Neural crest cell (in vitro differentiated cells): ENCODE measurements at regions not wholly inside any gene's neighbourhood (a gene's known extent, or its start where the extent isn't known, plus 50 kb on each side); places are given as distances from the start of the nearest gene placed in this dataset.
A peak's percentile ranks its signal among the peaks of the same experiment; 100 is the strongest.

Experiments
- DNase-seq: peaks from one replicate; pipeline ENCODE4 v3.0.0; 2021; ENCODE audit warnings: low read depth, mixed read lengths, low spot score
- H3K27ac Mint-ChIP-seq: one replicate; pipeline ENCODE4 v1.8.0; 2021; ENCODE audit warnings: mild to moderate bottlenecking, mixed read lengths; ENCODE audit not compliant: unreplicated experiment
- H3K27me3 Mint-ChIP-seq: 2 replicates; pipeline ENCODE4 v1.8.0; 2021; ENCODE audit warnings: low read depth, mild to moderate bottlenecking, mixed read lengths
- H3K36me3 Mint-ChIP-seq: 2 replicates; pipeline ENCODE4 v1.8.0; 2021; ENCODE audit warnings: low read depth, mild to moderate bottlenecking, mixed read lengths
- H3K4me1 Mint-ChIP-seq: 2 replicates; pipeline ENCODE4 v1.8.0; 2021; ENCODE audit warnings: mixed read lengths
- H3K4me3 Mint-ChIP-seq: one replicate; pipeline ENCODE4 v1.8.0; 2021; ENCODE audit warnings: mild to moderate bottlenecking, mixed read lengths
- H3K9me3 Mint-ChIP-seq: 2 replicates; pipeline ENCODE4 v1.8.0; 2021; ENCODE audit warnings: mixed read lengths
- CTCF ChIP-seq: fragments of 200-600 bp; sonication (generic); conservative IDR thresholded peaks from 2 replicates; pipeline ENCODE4 v1.5.0; 2021; ENCODE audit warnings: antibody characterized with exemption, mild to moderate bottlenecking

GRCh38 chr3:167886690-167887089 is 151.2 kb downstream of the SERPINI1 start:
- H3K36me3 Mint-ChIP-seq, result no peaks in the 10 kb centered on the region
- no peak overlapping the region for H3K27ac Mint-ChIP-seq
- H3K4me1 Mint-ChIP-seq, result no peaks in the 10 kb centered on the region
- no peak for DNase-seq
- no peaks in the 10 kb centered on the region for H3K9me3 Mint-ChIP-seq
- H3K27me3 Mint-ChIP-seq, result peaks cover 7% of the 10 kb centered on the region
- no peak for TF ChIP-seq CTCF
- H3K4me3 Mint-ChIP-seq, result no peak overlapping the region

GRCh38 chr3:167885277-167885676 is 149.8 kb downstream of the SERPINI1 start:
- H3K4me1 Mint-ChIP-seq, result no peaks in the 10 kb centered on the region
- DNase-seq, result no peak
- no peak overlapping the region for H3K27ac Mint-ChIP-seq
- no peaks in the 10 kb centered on the region for H3K9me3 Mint-ChIP-seq
- no peaks in the 10 kb centered on the region for H3K36me3 Mint-ChIP-seq
- no peak overlapping the region for H3K4me3 Mint-ChIP-seq
- peaks cover 7% of the 10 kb centered on the region for H3K27me3 Mint-ChIP-seq
- no peak for TF ChIP-seq CTCF

GRCh38 chr3:167884481-167884880 is 149.0 kb downstream of the SERPINI1 start:
- H3K4me3 Mint-ChIP-seq, result no peak overlapping the region
- no peak overlapping the region for H3K27ac Mint-ChIP-seq
- TF ChIP-seq CTCF, result no peak

GRCh38 chr3:167883452-167883851 is 147.9 kb downstream of the SERPINI1 start:
- Mint-ChIP-seq H3K27me3 (peaks cover 7% of the 10 kb centered on the region), H3K4me1 (no peaks in the 10 kb centered on the region), H3K36me3 (no peaks in the 10 kb centered on the region), H3K9me3 (no peaks in the 10 kb centered on the region), H3K4me3 (no peak overlapping the region), H3K27ac (no peak overlapping the region)
- no peak for TF ChIP-seq CTCF
- DNase-seq, result no peak

More at GRCh38 chr3:167884481-167884880, 149.0 kb downstream of the SERPINI1 start:
- peaks cover 7% of the 10 kb centered on the region for H3K27me3 Mint-ChIP-seq
- no peaks in the 10 kb centered on the region for H3K36me3 Mint-ChIP-seq
- H3K9me3 Mint-ChIP-seq, result no peaks in the 10 kb centered on the region
- no peaks in the 10 kb centered on the region for H3K4me1 Mint-ChIP-seq
- no peak for DNase-seq

- peak; percentile 82 for TF ChIP-seq CTCF
- DNase-seq, result no peak
- H3K27me3 Mint-ChIP-seq, result peaks cover 7% of the 10 kb centered on the region
- no peaks in the 10 kb centered on the region for H3K9me3 Mint-ChIP-seq
- no peaks in the 10 kb centered on the region for H3K4me1 Mint-ChIP-seq
- H3K36me3 Mint-ChIP-seq, result no peaks in the 10 kb centered on the region
- no peak overlapping the region for H3K4me3 Mint-ChIP-seq
- no peak overlapping the region for H3K27ac Mint-ChIP-seq
These were observed 146.6 kb downstream of the SERPINI1 start for GRCh38 chr3:167882057-167882667.
